ENCODE measurements at regions not wholly inside any gene's neighbourhood (a gene's known extent, or its start where the extent isn't known, plus 50 kb on each side); places are given as distances from the start of the nearest gene placed in this dataset.
A peak's percentile ranks its signal among the peaks of the same experiment; 100 is the strongest.

- H3K9ac ChIP-seq (ENCODE audit: low read length): no peak overlapping the region
- H3K79me2 ChIP-seq (ENCODE audit: low read length): no peaks in the 10 kb centered on the region
- peaks cover 3% of the 10 kb centered on the region; the same call in 1 of the 2 replicates for H3K9me2 ChIP-seq (replicated peaks; ENCODE audit: insufficient read depth, low read length)
- H3K4me3 ChIP-seq (ENCODE audit: low read length): no peak overlapping the region
- no peaks in the 10 kb centered on the region for H3K4me1 ChIP-seq (ENCODE audit: low read length)
- no peak overlapping the region for H2AFZ ChIP-seq (ENCODE audit: low read length)
- H3K9me3 ChIP-seq (ENCODE audit: low read length): peaks cover 3% of the 10 kb centered on the region
- H3K4me2 ChIP-seq (ENCODE audit: low read depth, low read length, poor library complexity, severe bottlenecking): no peak overlapping the region
- H4K20me1 ChIP-seq (ENCODE audit: insufficient read depth, low read depth, low read length): no peaks in the 10 kb centered on the region
- no peak overlapping the region for H3K27ac ChIP-seq (ENCODE audit: low read length)
- no peak for DNase-seq
- no peaks in the 10 kb centered on the region for H3K36me3 ChIP-seq (ENCODE audit: insufficient read depth, low read length)
- no peaks in the 10 kb centered on the region for H3K27me3 ChIP-seq (ENCODE audit: low read length)
Measured at GRCh38 chr6:123747515-123747914, 56.1 kb upstream of the NKAIN2 start.

DNA sequence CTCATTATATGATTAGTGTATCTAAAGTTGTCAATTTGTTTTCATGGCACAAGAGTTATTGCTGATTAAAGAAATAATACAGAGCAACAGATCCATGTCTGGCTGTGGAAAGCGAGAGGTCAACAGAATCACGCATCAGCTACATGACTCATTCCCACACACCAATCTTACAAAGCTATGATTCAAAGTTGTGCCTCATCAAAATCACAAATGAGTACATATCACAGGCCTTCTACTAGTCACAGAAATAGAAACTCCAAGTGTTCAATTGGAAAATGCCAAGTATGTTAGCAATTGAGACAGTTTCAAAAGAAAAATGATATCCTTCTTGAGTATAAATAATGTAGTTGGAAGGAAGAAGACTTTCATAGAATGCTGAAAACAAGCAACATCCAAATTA is 57.8 kb upstream of the NKAIN2 start:
- Histone ChIP-seq H3K4me1 (ENCODE audit: low read length) (no peaks in the 10 kb centered on the region), H3K4me3 (ENCODE audit: low read length) (no peak overlapping the region), H3K9ac (ENCODE audit: low read length) (no peak overlapping the region), H3K4me2 (ENCODE audit: low read depth, low read length, poor library complexity, severe bottlenecking) (no peak overlapping the region), H3K27me3 (ENCODE audit: low read length) (no peaks in the 10 kb centered on the region), H3K9me3 (ENCODE audit: low read length) (peaks cover 6% of the 10 kb centered on the region), H4K20me1 (ENCODE audit: insufficient read depth, low read depth, low read length) (no peaks in the 10 kb centered on the region), H2AFZ (ENCODE audit: low read length) (no peak overlapping the region), H3K27ac (ENCODE audit: low read length) (no peak overlapping the region), H3K36me3 (ENCODE audit: insufficient read depth, low read length) (no peaks in the 10 kb centered on the region), H3K79me2 (ENCODE audit: low read length) (no peaks in the 10 kb centered on the region), H3K9me2 (replicated peaks; ENCODE audit: insufficient read depth, low read length) (peaks cover 4% of the 10 kb centered on the region; the same call in 1 of the 2 replicates)
- no peak for DNase-seq

GRCh38 chr6:123744840-123745239 is 58.8 kb upstream of the NKAIN2 start:
- no peak overlapping the region for H3K4me3 ChIP-seq (ENCODE audit: low read length)
- H3K4me2 ChIP-seq (ENCODE audit: low read depth, low read length, poor library complexity, severe bottlenecking): no peak overlapping the region
- no peak overlapping the region for H3K27ac ChIP-seq (ENCODE audit: low read length)
- no peak for DNase-seq
- no peaks in the 10 kb centered on the region for H4K20me1 ChIP-seq (ENCODE audit: insufficient read depth, low read depth, low read length)
- H3K79me2 ChIP-seq (ENCODE audit: low read length): no peaks in the 10 kb centered on the region
- no peak overlapping the region for H3K9ac ChIP-seq (ENCODE audit: low read length)
- peaks cover 6% of the 10 kb centered on the region for H3K9me3 ChIP-seq (ENCODE audit: low read length)
- 0 out of 2 replicates have a peak, but pooled peaks cover 9% of the 10 kb centered on the region for H3K9me2 ChIP-seq (replicated peaks; ENCODE audit: insufficient read depth, low read length)
- H2AFZ ChIP-seq (ENCODE audit: low read length): no peak overlapping the region
- H3K4me1 ChIP-seq (ENCODE audit: low read length): no peaks in the 10 kb centered on the region
- no peaks in the 10 kb centered on the region for H3K36me3 ChIP-seq (ENCODE audit: insufficient read depth, low read length)
- no peaks in the 10 kb centered on the region for H3K27me3 ChIP-seq (ENCODE audit: low read length)

GRCh38 chr6:123742626-123743025 is 61.0 kb upstream of the NKAIN2 start:
- Histone ChIP-seq H3K36me3 (ENCODE audit: insufficient read depth, low read length) (no peaks in the 10 kb centered on the region), H3K9me3 (ENCODE audit: low read length) (peaks cover 6% of the 10 kb centered on the region), H3K9me2 (replicated peaks; ENCODE audit: insufficient read depth, low read length) (0 out of 2 replicates have a peak, but pooled peaks cover 9% of the 10 kb centered on the region), H4K20me1 (ENCODE audit: insufficient read depth, low read depth, low read length) (no peaks in the 10 kb centered on the region), H3K4me3 (ENCODE audit: low read length) (no peak overlapping the region), H3K79me2 (ENCODE audit: low read length) (no peaks in the 10 kb centered on the region), H3K27me3 (ENCODE audit: low read length) (no peaks in the 10 kb centered on the region), H3K9ac (ENCODE audit: low read length) (no peak overlapping the region), H2AFZ (ENCODE audit: low read length) (no peak overlapping the region), H3K27ac (ENCODE audit: low read length) (no peak overlapping the region), H3K4me2 (ENCODE audit: low read depth, low read length, poor library complexity, severe bottlenecking) (no peak overlapping the region), H3K4me1 (ENCODE audit: low read length) (no peaks in the 10 kb centered on the region)
- DNase-seq: no peak

DNA sequence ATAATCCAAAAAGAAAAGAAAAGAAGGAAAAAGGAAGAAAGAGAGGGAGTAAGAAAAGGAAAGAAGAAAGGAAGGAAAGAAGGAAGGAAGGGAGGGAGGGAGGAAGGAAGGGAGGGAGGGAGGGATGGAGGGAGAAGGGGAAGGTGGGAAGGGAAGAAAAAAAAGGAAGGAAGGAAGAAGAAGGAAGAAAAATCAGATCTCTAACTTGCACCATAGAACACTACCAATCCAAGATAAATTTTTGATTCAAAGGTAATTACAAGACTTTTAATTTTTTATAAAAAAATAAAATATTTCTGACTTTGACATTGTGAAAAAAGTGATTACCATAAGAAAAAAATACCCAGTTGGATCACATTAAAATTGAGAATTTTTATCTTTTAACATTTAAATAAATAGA is 70.5 kb upstream of the NKAIN2 start:
- no peaks in the 10 kb centered on the region; the same call in 1 of the 2 replicates for H3K9me2 ChIP-seq (replicated peaks; ENCODE audit: insufficient read depth, low read length)
- H2AFZ ChIP-seq (ENCODE audit: low read length): no peak overlapping the region
- no peaks in the 10 kb centered on the region for H4K20me1 ChIP-seq (ENCODE audit: insufficient read depth, low read depth, low read length)
- no peak overlapping the region for H3K27ac ChIP-seq (ENCODE audit: low read length)
- H3K4me3 ChIP-seq (ENCODE audit: low read length): no peak overlapping the region
- no peaks in the 10 kb centered on the region for H3K79me2 ChIP-seq (ENCODE audit: low read length)
- H3K4me2 ChIP-seq (ENCODE audit: low read depth, low read length, poor library complexity, severe bottlenecking): no peak overlapping the region
- no peak overlapping the region for H3K9ac ChIP-seq (ENCODE audit: low read length)
- H3K36me3 ChIP-seq (ENCODE audit: insufficient read depth, low read length): no peaks in the 10 kb centered on the region
- peaks cover 3% of the 10 kb centered on the region; the same call in 1 of the 2 replicates for H3K9me3 ChIP-seq (ENCODE audit: low read length)
- H3K4me1 ChIP-seq (ENCODE audit: low read length): no peaks in the 10 kb centered on the region
- DNase-seq: no peak
- no peaks in the 10 kb centered on the region for H3K27me3 ChIP-seq (ENCODE audit: low read length)

DNA sequence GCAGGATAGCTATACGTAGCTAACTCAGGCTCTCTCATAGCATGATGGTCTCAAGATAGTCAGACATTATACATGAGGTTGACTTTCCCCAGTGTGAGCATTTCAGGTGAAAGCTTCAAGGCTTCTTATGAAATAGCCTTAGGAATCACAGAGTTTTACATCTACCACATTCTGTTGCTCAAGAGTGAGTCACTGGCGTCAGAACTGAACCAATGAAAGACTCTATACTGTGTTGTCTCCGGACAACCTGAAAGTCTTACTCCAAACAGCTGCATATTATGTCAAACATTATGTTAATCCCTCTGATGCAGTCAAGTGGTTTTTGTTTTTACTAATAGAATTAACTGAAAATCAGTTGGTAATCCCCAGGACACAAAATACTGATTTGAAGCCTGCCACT is 79.8 kb upstream of the TRDN start:
- no peaks in the 10 kb centered on the region for H3K79me2 ChIP-seq (ENCODE audit: low read length)
- H3K36me3 ChIP-seq (ENCODE audit: insufficient read depth, low read length): no peaks in the 10 kb centered on the region
- DNase-seq: no peak
- H3K4me3 ChIP-seq (ENCODE audit: low read length): no peak overlapping the region
- H2AFZ ChIP-seq (ENCODE audit: low read length): no peak overlapping the region
- no peaks in the 10 kb centered on the region for H3K4me1 ChIP-seq (ENCODE audit: low read length)
- H3K27me3 ChIP-seq (ENCODE audit: low read length): no peaks in the 10 kb centered on the region
- no peak overlapping the region for H3K9ac ChIP-seq (ENCODE audit: low read length)
- no peaks in the 10 kb centered on the region for H4K20me1 ChIP-seq (ENCODE audit: insufficient read depth, low read depth, low read length)
- no peaks in the 10 kb centered on the region for H3K9me3 ChIP-seq (ENCODE audit: low read length)
- H3K4me2 ChIP-seq (ENCODE audit: low read depth, low read length, poor library complexity, severe bottlenecking): no peak overlapping the region
- no peaks in the 10 kb centered on the region for H3K9me2 ChIP-seq (replicated peaks; ENCODE audit: insufficient read depth, low read length)
- no peak overlapping the region for H3K27ac ChIP-seq (ENCODE audit: low read length)

DNA sequence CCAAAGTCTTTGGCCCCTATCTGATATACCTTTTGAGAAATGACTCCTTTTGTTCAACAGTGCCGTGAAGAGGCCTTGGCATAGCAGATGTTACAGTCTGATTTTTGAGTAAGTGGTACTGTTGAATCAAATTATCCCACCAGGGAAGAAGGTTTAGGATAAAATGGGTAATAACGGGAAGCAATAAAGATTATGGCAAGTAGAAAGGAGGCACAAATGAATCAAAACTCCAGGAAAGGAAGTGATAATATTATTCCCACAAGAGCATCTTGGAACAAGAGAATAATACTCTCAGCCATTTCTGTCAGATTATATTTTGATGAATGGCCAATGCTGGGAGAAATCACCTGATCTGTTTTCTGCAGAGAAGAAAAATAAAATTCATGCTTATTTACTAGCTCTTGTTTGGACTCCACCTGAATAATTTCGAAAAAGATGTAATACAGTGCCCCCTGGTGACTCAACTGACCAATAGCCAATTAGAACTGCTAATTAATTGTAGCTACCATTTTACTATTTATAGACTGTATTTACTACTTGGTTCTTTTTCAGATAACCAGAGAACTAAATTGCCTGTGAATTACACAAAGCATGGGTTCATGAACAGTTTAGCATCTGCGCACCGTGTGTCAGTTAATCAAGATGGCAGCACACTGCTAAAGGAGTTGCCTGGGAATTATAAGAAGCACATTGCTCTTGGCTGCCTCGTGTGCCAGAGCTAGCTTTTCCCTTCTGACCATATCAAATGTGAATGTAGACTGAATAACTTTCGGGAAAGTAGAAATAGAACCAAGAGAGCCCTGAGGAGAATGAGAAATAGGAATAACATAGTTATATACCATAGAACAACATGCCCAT is 78.5 kb upstream of the TRDN start:
- no peak overlapping the region for H3K4me3 ChIP-seq (ENCODE audit: low read length)
- no peaks in the 10 kb centered on the region for H4K20me1 ChIP-seq (ENCODE audit: insufficient read depth, low read depth, low read length)
- no peaks in the 10 kb centered on the region for H3K36me3 ChIP-seq (ENCODE audit: insufficient read depth, low read length)
- H3K4me1 ChIP-seq (ENCODE audit: low read length): no peaks in the 10 kb centered on the region
- peak; percentile 78 for DNase-seq
- no peaks in the 10 kb centered on the region for H3K9me3 ChIP-seq (ENCODE audit: low read length)
- no peaks in the 10 kb centered on the region for H3K9me2 ChIP-seq (replicated peaks; ENCODE audit: insufficient read depth, low read length)
- H3K27ac ChIP-seq (ENCODE audit: low read length): no peak overlapping the region
- H2AFZ ChIP-seq (ENCODE audit: low read length): 0 out of 2 replicates have a peak overlapping the region, but pooled peaks have one; percentile 11
- H3K9ac ChIP-seq (ENCODE audit: low read length): no peak overlapping the region
- H3K4me2 ChIP-seq (ENCODE audit: low read depth, low read length, poor library complexity, severe bottlenecking): no peak overlapping the region
- H3K79me2 ChIP-seq (ENCODE audit: low read length): no peaks in the 10 kb centered on the region
- H3K27me3 ChIP-seq (ENCODE audit: low read length): no peaks in the 10 kb centered on the region

DNA sequence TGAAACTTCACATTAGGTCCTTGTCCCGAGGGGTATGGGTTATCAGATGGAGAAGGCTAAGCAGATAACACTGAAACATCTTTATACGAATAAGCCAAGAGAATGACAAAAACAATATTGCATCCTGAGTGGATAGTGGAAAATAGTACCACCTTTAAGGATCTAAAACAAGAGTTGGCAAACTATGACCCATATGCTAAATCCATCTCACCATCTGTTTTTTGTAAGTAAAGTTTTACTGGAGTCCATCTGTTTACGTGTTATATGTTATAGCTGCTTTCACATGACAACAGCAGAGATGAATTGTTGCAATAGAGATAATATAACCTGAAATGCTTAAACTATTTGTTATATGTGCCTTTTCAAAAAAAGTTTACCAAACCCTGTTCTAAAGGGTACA is 76.1 kb upstream of the TRDN start:
- no peaks in the 10 kb centered on the region for H3K9me3 ChIP-seq (ENCODE audit: low read length)
- H3K79me2 ChIP-seq (ENCODE audit: low read length): no peaks in the 10 kb centered on the region
- no peak overlapping the region for H2AFZ ChIP-seq (ENCODE audit: low read length)
- H3K27ac ChIP-seq (ENCODE audit: low read length): no peak overlapping the region
- no peaks in the 10 kb centered on the region for H3K36me3 ChIP-seq (ENCODE audit: insufficient read depth, low read length)
- H3K4me3 ChIP-seq (ENCODE audit: low read length): no peak overlapping the region
- H3K9me2 ChIP-seq (replicated peaks; ENCODE audit: insufficient read depth, low read length): no peaks in the 10 kb centered on the region
- H3K4me1 ChIP-seq (ENCODE audit: low read length): no peaks in the 10 kb centered on the region
- no peaks in the 10 kb centered on the region for H4K20me1 ChIP-seq (ENCODE audit: insufficient read depth, low read depth, low read length)
- DNase-seq: no peak
- no peaks in the 10 kb centered on the region for H3K27me3 ChIP-seq (ENCODE audit: low read length)
- no peak overlapping the region for H3K4me2 ChIP-seq (ENCODE audit: low read depth, low read length, poor library complexity, severe bottlenecking)
- no peak overlapping the region for H3K9ac ChIP-seq (ENCODE audit: low read length)
